GM19324 (cell line): ENCODE measurements at regions not wholly inside any gene's neighbourhood (a gene's known extent, or its start where the extent isn't known, plus 50 kb on each side); places are given as distances from the start of the nearest gene placed in this dataset.
"Not testable (repeated sequence)": the region's sequence is repeated elsewhere in the genome, so short reads cannot be mapped to it uniquely, and the experiment has no call there.

ENCODE experiments used
- ATAC-seq: cut with Tn5 transposase; IDR thresholded peaks from one replicate; pipeline ENCODE4 v1.9.1; 2021; ENCODE audit warnings: mild to moderate bottlenecking, moderate library complexity; ENCODE audit not compliant: unreplicated experiment, low FRiP score

GRCh38 chr4:165806613-165807012 lies 66.4 kb upstream of the TLL1 start:
- ATAC-seq = no peak

GRCh38 chr4:165810726-165811125 lies 62.3 kb upstream of the TLL1 start:
- ATAC-seq = no peak

- no peak for ATAC-seq
Measured at GRCh38 chr4:165813606-165814005, 59.4 kb upstream of the TLL1 start.

- ATAC-seq = no peak
Measured at GRCh38 chr4:165814256-165815020, 58.6 kb upstream of the TLL1 start.

- ATAC-seq = not testable (repeated sequence)
Measured at GRCh38 chr4:165819126-165819525, 53.9 kb upstream of the TLL1 start.
